H1 (cell line): ENCODE measurements at regions not wholly inside any gene's neighbourhood (a gene's known extent, or its start where the extent isn't known, plus 50 kb on each side); places are given as distances from the start of the nearest gene placed in this dataset.

Experiments used
- RFX5 ChIP-seq: IDR thresholded peaks from 2 replicates; pipeline ENCODE4 v1.6.1; 2011; ENCODE audit warnings: low read depth, low read length, improper control_type of control experiment, borderline replicate concordance
- SP1 ChIP-seq: IDR thresholded peaks from 2 replicates; pipeline ENCODE4 v1.6.1; 2011; ENCODE audit warnings: low read depth, low read length

GRCh38 chr5:42121401-42121800 lies 196.3 kb downstream of the FBXO4 start:
- TF ChIP-seq SP1: no peak
- no peak for TF ChIP-seq RFX5
